GM23338 (cell line): ENCODE measurements at regions not wholly inside any gene's neighbourhood (a gene's known extent, or its start where the extent isn't known, plus 50 kb on each side); places are given as distances from the start of the nearest gene placed in this dataset.
"Not testable (repeated sequence)": the region's sequence is repeated elsewhere in the genome, so short reads cannot be mapped to it uniquely, and the experiment has no call there.

ENCODE experiments used
- ATAC-seq: fragments of 200-7000 bp; cut with Tn5 transposase; 3 replicates; pipeline ENCODE4 v1.9.1; 2020
- DNase-seq: peaks from one replicate; pipeline ENCODE4 v3.0.0-alpha.2; 2015; ENCODE audit warnings: low spot score
- H2AFZ ChIP-seq: fragments of 200-600 bp; sonication (generic); 2 replicates; pipeline ENCODE4 v1.8.0; 2016; ENCODE audit warnings: antibody characterized with exemption, mild to moderate bottlenecking, moderate library complexity
- H3F3A ChIP-seq: fragments of 200-600 bp; sonication (generic); replicated peaks from 2 replicates; pipeline ENCODE4 v1.8.0; 2017; ENCODE audit warnings: antibody characterized with exemption, mixed run types, low read depth
- H3K27ac ChIP-seq: fragments of 200-600 bp; sonication (generic); 2 replicates; pipeline ENCODE4 v1.6.1; 2016; ENCODE audit warnings: low read depth
- H3K27me3 ChIP-seq: fragments of 200-600 bp; sonication (generic); 2 replicates; pipeline ENCODE4 v1.8.0; 2016; ENCODE audit warnings: mild to moderate bottlenecking, mixed run types, moderate library complexity; ENCODE audit not compliant: insufficient read depth
- H3K36me3 ChIP-seq: fragments of 200-600 bp; sonication (generic); 2 replicates; pipeline ENCODE4 v1.8.0; 2016; ENCODE audit warnings: mild to moderate bottlenecking; ENCODE audit not compliant: insufficient read depth
- H3K4me1 ChIP-seq: fragments of 200-600 bp; sonication (generic); 2 replicates; pipeline ENCODE4 v1.8.0; 2016; ENCODE audit warnings: mild to moderate bottlenecking, moderate library complexity; ENCODE audit not compliant: insufficient read depth
- H3K4me2 ChIP-seq: fragments of 200-600 bp; sonication (generic); 2 replicates; pipeline ENCODE4 v1.7.1; 2017; ENCODE audit warnings: mixed run types
- H3K4me3 ChIP-seq: fragments of 200-600 bp; sonication (generic); 2 replicates; pipeline ENCODE4 v1.6.1; 2016; ENCODE audit warnings: mixed run types
- H3K79me2 ChIP-seq: fragments of 200-600 bp; sonication (generic); replicated peaks from 2 replicates; pipeline ENCODE4 v1.8.0; 2017; ENCODE audit warnings: mild to moderate bottlenecking; ENCODE audit not compliant: insufficient read depth
- H3K9me2 ChIP-seq: fragments of 200-600 bp; sonication (generic); 2 replicates; pipeline ENCODE4 v1.8.0; 2017; ENCODE audit not compliant: insufficient read depth
- H4K20me1 ChIP-seq: fragments of 200-600 bp; sonication (generic); replicated peaks from 2 replicates; pipeline ENCODE4 v1.8.0; 2017; ENCODE audit warnings: mild to moderate bottlenecking; ENCODE audit not compliant: insufficient read depth
- H3K27ac Mint-ChIP-seq: 2 replicates; pipeline ENCODE4 v1.8.0; 2020; ENCODE audit warnings: inconsistent platforms, mild to moderate bottlenecking, moderate library complexity, mixed read lengths
- H3K27me3 Mint-ChIP-seq: 3 replicates; pipeline ENCODE4 v1.8.0; 2022; ENCODE audit warnings: low read depth, mild to moderate bottlenecking, moderate library complexity, mixed read lengths, inconsistent platforms; ENCODE audit not compliant: insufficient read depth, poor library complexity
- H3K36me3 Mint-ChIP-seq: 3 replicates; pipeline ENCODE4 v1.8.0; 2021; ENCODE audit warnings: low read depth, mild to moderate bottlenecking, inconsistent platforms, moderate library complexity, mixed read lengths
- H3K4me1 Mint-ChIP-seq: 3 replicates; pipeline ENCODE4 v1.8.0; 2020; ENCODE audit warnings: mild to moderate bottlenecking, inconsistent platforms, mixed read lengths
- H3K4me3 Mint-ChIP-seq: 3 replicates; pipeline ENCODE4 v1.8.0; 2021; ENCODE audit warnings: moderate library complexity, mild to moderate bottlenecking, inconsistent platforms, mixed read lengths
- H3K9me3 Mint-ChIP-seq: 3 replicates; pipeline ENCODE4 v1.8.0; 2020; ENCODE audit warnings: moderate library complexity, mild to moderate bottlenecking, inconsistent platforms, mixed read lengths
- JUNB ChIP-seq: IDR thresholded peaks from one replicate; pipeline ENCODE4 v1.6.1; 2016; ENCODE audit warnings: antibody characterized with exemption; ENCODE audit not compliant: unreplicated experiment
- ZNF114 ChIP-seq: fragments of 250-450 bp; sonication (Bioruptor Pico); IDR thresholded peaks from 2 replicates; pipeline ENCODE4 v1.5.0; 2020; ENCODE audit warnings: mild to moderate bottlenecking, moderate library complexity
- TF ChIP-seq, protein P1 (sequence below): fragments of 250-450 bp; sonication (Bioruptor Pico); IDR thresholded peaks from 2 replicates; pipeline ENCODE4 v1.5.0; 2020; ENCODE audit warnings: mild to moderate bottlenecking, moderate library complexity
- TF ChIP-seq, protein P2 (sequence below), 2 experiments: fragments of 200-600 bp in 1 of 2; sonication (generic) in 1 of 2; conservative IDR thresholded peaks; 2 replicates each; pipeline versions ENCODE4 v1.5.1 to v1.6.1; 2016 to 2017; ENCODE audit warnings: antibody characterized with exemption in 2 of 2, low read depth in 2 of 2, mild to moderate bottlenecking in 2 of 2, moderate library complexity in 1 of 2

DNA sequence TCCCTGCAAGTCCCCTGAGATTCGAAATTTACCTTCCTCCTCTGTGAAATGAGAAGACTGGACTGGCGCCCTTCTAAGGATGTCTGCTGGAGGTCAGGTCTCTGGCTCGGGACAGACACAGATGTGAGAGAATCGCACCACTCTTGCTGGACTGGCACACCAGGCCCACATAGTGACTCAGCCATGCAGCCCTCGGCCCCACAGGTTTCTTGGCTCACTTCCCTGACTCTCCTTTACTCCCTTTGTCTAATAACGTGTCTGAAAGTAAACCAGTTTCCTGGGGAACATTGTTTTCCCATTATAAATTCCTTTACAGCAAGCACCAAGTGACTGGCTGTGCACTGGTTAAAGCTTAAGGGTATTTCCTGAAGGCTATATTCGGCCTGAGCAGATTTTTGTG is 106.7 kb upstream of the PLEKHG1 start (continued):
- TF ChIP-seq, protein P1, sequence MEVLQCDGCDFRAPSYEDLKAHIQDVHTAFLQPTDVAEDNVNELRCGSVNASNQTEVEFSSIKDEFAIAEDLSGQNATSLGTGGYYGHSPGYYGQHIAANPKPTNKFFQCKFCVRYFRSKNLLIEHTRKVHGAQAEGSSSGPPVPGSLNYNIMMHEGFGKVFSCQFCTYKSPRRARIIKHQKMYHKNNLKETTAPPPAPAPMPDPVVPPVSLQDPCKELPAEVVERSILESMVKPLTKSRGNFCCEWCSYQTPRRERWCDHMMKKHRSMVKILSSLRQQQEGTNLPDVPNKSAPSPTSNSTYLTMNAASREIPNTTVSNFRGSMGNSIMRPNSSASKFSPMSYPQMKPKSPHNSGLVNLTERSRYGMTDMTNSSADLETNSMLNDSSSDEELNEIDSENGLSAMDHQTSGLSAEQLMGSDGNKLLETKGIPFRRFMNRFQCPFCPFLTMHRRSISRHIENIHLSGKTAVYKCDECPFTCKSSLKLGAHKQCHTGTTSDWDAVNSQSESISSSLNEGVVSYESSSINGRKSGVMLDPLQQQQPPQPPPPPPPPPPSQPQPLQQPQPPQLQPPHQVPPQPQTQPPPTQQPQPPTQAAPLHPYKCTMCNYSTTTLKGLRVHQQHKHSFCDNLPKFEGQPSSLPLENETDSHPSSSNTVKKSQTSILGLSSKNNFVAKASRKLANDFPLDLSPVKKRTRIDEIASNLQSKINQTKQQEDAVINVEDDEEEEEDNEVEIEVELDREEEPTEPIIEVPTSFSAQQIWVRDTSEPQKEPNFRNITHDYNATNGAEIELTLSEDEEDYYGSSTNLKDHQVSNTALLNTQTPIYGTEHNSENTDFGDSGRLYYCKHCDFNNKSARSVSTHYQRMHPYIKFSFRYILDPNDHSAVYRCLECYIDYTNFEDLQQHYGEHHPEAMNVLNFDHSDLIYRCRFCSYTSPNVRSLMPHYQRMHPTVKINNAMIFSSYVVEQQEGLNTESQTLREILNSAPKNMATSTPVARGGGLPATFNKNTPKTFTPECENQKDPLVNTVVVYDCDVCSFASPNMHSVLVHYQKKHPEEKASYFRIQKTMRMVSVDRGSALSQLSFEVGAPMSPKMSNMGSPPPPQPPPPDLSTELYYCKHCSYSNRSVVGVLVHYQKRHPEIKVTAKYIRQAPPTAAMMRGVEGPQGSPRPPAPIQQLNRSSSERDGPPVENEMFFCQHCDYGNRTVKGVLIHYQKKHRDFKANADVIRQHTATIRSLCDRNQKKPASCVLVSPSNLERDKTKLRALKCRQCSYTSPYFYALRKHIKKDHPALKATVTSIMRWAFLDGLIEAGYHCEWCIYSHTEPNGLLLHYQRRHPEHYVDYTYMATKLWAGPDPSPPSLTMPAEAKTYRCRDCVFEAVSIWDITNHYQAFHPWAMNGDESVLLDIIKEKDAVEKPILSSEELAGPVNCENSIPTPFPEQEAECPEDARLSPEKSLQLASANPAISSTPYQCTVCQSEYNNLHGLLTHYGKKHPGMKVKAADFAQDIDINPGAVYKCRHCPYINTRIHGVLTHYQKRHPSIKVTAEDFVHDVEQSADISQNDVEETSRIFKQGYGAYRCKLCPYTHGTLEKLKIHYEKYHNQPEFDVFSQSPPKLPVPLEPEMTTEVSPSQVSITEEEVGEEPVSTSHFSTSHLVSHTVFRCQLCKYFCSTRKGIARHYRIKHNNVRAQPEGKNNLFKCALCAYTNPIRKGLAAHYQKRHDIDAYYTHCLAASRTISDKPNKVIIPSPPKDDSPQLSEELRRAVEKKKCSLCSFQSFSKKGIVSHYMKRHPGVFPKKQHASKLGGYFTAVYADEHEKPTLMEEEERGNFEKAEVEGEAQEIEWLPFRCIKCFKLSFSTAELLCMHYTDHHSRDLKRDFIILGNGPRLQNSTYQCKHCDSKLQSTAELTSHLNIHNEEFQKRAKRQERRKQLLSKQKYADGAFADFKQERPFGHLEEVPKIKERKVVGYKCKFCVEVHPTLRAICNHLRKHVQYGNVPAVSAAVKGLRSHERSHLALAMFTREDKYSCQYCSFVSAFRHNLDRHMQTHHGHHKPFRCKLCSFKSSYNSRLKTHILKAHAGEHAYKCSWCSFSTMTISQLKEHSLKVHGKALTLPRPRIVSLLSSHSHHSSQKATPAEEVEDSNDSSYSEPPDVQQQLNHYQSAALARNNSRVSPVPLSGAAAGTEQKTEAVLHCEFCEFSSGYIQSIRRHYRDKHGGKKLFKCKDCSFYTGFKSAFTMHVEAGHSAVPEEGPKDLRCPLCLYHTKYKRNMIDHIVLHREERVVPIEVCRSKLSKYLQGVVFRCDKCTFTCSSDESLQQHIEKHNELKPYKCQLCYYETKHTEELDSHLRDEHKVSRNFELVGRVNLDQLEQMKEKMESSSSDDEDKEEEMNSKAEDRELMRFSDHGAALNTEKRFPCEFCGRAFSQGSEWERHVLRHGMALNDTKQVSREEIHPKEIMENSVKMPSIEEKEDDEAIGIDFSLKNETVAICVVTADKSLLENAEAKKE: no peak
- TF ChIP-seq, protein P2, sequence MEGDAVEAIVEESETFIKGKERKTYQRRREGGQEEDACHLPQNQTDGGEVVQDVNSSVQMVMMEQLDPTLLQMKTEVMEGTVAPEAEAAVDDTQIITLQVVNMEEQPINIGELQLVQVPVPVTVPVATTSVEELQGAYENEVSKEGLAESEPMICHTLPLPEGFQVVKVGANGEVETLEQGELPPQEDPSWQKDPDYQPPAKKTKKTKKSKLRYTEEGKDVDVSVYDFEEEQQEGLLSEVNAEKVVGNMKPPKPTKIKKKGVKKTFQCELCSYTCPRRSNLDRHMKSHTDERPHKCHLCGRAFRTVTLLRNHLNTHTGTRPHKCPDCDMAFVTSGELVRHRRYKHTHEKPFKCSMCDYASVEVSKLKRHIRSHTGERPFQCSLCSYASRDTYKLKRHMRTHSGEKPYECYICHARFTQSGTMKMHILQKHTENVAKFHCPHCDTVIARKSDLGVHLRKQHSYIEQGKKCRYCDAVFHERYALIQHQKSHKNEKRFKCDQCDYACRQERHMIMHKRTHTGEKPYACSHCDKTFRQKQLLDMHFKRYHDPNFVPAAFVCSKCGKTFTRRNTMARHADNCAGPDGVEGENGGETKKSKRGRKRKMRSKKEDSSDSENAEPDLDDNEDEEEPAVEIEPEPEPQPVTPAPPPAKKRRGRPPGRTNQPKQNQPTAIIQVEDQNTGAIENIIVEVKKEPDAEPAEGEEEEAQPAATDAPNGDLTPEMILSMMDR (conservative IDR thresholded peaks at IDR 0.05; ENCODE audit: low read depth in 2 of 2): no peak

DNA sequence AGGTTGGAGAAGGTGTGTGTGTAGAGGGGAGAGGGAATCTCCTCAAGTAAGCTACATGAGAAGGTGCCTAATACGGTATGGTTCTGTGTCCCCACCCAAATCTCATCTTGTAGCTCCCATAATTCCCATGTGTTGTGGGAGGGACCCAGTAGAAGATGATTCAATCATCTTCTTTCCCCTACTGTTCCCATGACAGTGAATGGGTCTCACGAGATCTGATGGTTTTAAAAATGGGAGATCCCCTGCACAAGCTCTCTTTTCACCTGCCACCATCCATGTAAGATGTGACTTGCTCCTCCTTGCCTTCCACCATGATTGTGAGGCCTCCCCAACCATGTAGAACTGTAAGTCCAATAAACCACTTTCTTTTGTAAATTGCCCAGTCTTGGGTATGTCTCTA is 106.1 kb upstream of the PLEKHG1 start:
- DNase-seq, H3F3A ChIP-seq, H3K4me2 ChIP-seq, H3K27me3 Mint-ChIP-seq, H4K20me1 ChIP-seq, H3K4me3 Mint-ChIP-seq, ATAC-seq, H3K79me2 ChIP-seq, H3K27ac ChIP-seq, H3K9me2 ChIP-seq, H2AFZ ChIP-seq, H3K4me1 Mint-ChIP-seq, H3K36me3 ChIP-seq, H3K4me1 ChIP-seq, H3K27ac Mint-ChIP-seq, H3K4me3 ChIP-seq, H3K36me3 Mint-ChIP-seq, H3K27me3 ChIP-seq: not testable (repeated sequence)
- peaks cover 21% of the 10 kb centered on the region; the same call in 2 of the 3 replicates for H3K9me3 Mint-ChIP-seq

DNA sequence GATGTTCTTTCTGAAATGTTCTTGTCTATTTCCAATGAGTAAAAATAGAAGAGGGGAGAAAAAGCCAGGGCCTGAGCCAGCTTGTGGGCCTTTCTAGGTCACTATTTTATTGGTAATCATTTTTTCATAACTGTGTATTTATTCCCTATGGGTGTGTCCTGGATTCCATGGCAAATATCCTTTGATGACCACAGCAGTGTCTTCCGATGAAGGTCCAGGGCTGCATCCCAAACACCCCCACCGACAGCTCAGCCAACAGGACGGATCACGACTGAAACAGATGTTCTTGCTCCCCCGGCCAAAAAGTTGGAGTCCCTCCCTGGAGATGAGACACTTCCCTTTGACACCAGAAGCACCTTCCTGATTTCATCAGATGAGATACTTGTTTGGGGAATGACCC is 105.4 kb upstream of the PLEKHG1 start:
- H3K36me3 Mint-ChIP-seq: peaks cover 3% of the 10 kb centered on the region; the same call in 2 of the 3 replicates
- peaks cover 21% of the 10 kb centered on the region; the same call in 2 of the 3 replicates for H3K9me3 Mint-ChIP-seq
- no peaks in the 10 kb centered on the region for H3K79me2 ChIP-seq
- no peaks in the 10 kb centered on the region for H3K4me1 Mint-ChIP-seq
- DNase-seq (no peak), ATAC-seq (no peak)
- no peaks in the 10 kb centered on the region for H3F3A ChIP-seq
- no peaks in the 10 kb centered on the region for H3K4me1 ChIP-seq
- no peaks in the 10 kb centered on the region for H3K36me3 ChIP-seq
- H2AFZ ChIP-seq: no peak overlapping the region
- H3K27me3 Mint-ChIP-seq: peaks cover 11% of the 10 kb centered on the region
- no peak overlapping the region for H3K27ac Mint-ChIP-seq
- H3K27me3 ChIP-seq: no peaks in the 10 kb centered on the region
- H3K27ac ChIP-seq: no peak overlapping the region
- H3K4me3 Mint-ChIP-seq: no peak overlapping the region
- no peak overlapping the region for H3K4me3 ChIP-seq
- H3K4me2 ChIP-seq: no peak overlapping the region
- H4K20me1 ChIP-seq: no peaks in the 10 kb centered on the region
- peaks cover 7% of the 10 kb centered on the region; the same call in 1 of the 2 replicates for H3K9me2 ChIP-seq
- TF ChIP-seq JUNB (no peak), ZNF114 (CRISPR knock-in tag) (no peak)
- TF ChIP-seq, protein P2 (conservative IDR thresholded peaks at IDR 0.05; ENCODE audit: low read depth in 2 of 2): no peak
